Activated naive CD4-positive, alpha-beta T cell treated with anti-CD3 and anti-CD28 coated beads, Interleukin-2, amount 50 U/mL, for 24 hours (primary cell): ENCODE measurements at regions not wholly inside any gene's neighbourhood (a gene's known extent, or its start where the extent isn't known, plus 50 kb on each side); places are given as distances from the start of the nearest gene placed in this dataset.

ENCODE experiments used
- H3K27ac Mint-ChIP-seq: one replicate; pipeline ENCODE4 v1.8.0; 2021; ENCODE audit warnings: mild to moderate bottlenecking, mixed read lengths
- H3K27me3 Mint-ChIP-seq: one replicate; pipeline ENCODE4 v1.8.0; 2021; ENCODE audit warnings: mixed read lengths
- H3K36me3 Mint-ChIP-seq: one replicate; pipeline ENCODE4 v1.8.0; 2021; ENCODE audit warnings: mixed read lengths
- H3K4me1 Mint-ChIP-seq: one replicate; pipeline ENCODE4 v1.8.0; 2021; ENCODE audit warnings: mixed read lengths
- H3K4me3 Mint-ChIP-seq: one replicate; pipeline ENCODE4 v1.8.0; 2021; ENCODE audit warnings: mild to moderate bottlenecking, mixed read lengths
- H3K9me3 Mint-ChIP-seq: one replicate; pipeline ENCODE4 v1.8.0; 2021; ENCODE audit warnings: mixed read lengths

DNA sequence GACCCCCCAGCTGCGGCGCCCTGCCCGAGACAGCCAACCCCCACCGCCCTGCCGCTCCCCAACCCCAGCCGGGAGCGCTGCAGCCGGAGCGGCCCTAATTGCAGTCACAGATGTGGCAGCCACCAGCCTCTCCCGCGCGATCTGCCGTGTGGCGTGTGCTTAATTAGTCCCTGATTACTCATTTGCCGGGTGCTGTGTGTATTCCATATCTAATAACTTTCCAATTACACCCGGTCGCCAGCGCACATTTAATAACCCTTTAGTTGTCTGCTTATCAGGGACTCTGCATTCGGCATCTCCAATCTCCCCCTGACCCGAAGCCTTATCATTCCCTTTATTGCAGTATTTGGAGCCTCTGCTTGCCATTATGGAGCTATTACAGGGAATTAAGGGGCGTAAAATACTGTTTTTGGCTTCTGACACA, 236.7 kb upstream of the CIBAR2 start:
- H3K4me1 Mint-ChIP-seq: no peaks in the 10 kb centered on the region
- no peaks in the 10 kb centered on the region for H3K9me3 Mint-ChIP-seq
- no peaks in the 10 kb centered on the region for H3K27me3 Mint-ChIP-seq
- no peaks in the 10 kb centered on the region for H3K36me3 Mint-ChIP-seq
- no peak overlapping the region for H3K4me3 Mint-ChIP-seq
- H3K27ac Mint-ChIP-seq: no peak overlapping the region

DNA sequence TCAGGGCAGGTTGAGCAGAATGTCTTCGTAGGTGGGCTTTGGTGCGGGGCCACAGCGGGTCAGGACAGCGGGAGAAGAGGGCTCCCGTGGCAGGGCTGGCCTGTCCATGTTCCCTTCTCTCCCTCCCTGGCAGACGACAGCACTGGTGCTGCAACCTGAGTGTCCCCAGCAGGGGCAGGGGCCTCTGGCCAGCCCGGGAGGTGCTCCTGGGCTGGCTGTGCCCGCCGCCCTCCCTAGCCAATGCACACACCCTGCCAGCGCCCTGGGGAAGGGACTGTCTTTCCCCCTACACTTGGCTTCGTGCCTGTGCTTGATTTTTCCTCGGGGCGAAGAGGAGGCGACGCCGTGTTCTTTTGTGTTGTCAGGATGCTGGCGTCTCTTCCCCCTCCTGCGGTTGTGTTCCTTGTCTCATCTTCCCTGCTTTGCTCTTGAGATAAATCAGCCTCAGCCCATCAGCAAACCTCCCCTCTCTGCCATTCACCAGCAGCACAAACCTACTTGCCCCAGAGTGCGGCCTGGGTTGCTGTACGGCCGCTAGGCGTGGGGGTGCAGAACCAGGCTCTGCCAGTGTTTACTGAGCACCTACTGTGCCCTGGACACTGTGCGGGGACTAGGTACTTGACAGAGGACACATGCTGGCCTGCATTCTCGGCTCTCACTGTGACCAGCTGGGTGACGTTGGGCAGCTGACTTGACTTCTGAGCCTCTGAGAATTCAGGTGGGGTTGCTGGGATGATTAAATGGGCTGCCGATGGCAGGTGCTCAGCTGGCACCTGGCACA, 237.3 kb upstream of the CIBAR2 start:
- H3K9me3 Mint-ChIP-seq: no peaks in the 10 kb centered on the region
- H3K27me3 Mint-ChIP-seq: no peaks in the 10 kb centered on the region
- H3K4me1 Mint-ChIP-seq: no peaks in the 10 kb centered on the region
- H3K4me3 Mint-ChIP-seq: no peak overlapping the region
- H3K36me3 Mint-ChIP-seq: no peaks in the 10 kb centered on the region
- H3K27ac Mint-ChIP-seq: no peak overlapping the region

DNA sequence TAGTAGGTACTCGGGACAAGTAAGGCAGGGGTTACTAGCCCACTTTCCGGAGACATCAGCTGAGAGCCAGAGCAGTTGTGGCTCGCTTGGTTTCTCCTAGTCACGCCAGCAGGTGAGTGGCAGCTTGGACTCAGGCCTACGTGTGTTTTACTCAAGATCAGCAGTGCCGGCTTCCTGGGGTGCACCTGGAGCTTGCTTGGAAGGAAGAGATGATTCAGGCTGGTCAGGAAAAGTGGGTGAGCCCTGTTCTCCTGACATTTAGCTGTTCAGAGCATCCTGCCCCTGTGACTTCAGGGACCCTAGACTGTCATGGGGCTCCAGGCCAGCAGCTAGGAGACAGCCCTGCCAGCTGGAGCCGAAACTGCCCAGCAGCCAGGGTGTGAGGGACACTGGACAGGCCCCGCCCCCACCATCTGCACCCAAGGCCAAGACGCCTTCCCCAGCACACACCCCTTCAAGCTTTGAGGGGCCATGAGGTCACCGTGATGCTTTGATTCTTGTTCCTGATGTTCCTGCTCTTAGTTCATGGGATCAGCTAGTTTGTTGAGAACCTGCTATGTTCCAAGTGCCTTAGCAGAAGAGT, 238.0 kb upstream of the CIBAR2 start:
- Mint-ChIP-seq H3K27ac (no peak overlapping the region), H3K4me3 (no peak overlapping the region), H3K36me3 (no peaks in the 10 kb centered on the region), H3K9me3 (no peaks in the 10 kb centered on the region), H3K27me3 (no peaks in the 10 kb centered on the region), H3K4me1 (no peaks in the 10 kb centered on the region)

DNA sequence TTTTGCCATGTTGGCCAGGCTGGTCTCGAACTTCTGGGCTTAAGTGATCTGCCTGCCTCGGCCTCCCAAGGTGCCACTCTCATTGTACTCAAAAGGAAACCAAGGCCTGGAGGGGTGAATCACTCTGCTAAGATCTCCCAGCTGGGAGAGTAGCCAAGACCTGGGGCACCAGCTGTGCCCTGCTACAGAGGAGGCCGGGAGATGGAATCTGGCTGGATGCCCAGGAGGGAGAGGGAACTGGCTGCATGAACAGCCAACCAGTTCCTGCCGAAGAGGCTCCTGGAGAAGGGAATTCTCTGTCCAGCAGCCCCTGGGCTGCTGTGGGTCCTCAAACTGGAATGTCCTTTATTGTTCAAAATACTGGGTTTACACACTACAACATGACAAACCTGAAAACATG, 238.7 kb upstream of the CIBAR2 start:
- no peak overlapping the region for H3K4me3 Mint-ChIP-seq
- no peak overlapping the region for H3K27ac Mint-ChIP-seq
- no peaks in the 10 kb centered on the region for H3K4me1 Mint-ChIP-seq

DNA sequence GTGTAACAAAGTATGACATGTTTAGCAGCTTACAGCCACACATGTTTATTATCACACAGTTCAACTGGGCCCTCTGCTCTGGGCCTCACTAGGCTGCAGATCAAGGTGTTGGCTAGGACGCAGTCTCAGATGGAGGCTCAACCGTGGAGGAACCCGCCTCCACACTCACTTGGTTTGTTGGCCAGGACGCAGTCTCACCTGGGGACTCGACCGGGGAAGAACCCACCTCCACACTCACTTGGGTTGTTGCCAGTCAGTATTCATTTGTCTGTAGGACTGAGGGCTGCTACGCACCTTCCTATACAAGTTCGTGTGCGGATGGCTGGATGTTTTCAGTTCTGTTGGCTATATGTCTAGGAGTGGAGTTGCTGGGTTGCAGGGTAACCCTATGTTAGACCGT, 240.7 kb upstream of the CIBAR2 start:
- Mint-ChIP-seq H3K27ac (no peak overlapping the region), H3K27me3 (no peaks in the 10 kb centered on the region), H3K9me3 (no peaks in the 10 kb centered on the region), H3K4me1 (no peaks in the 10 kb centered on the region), H3K4me3 (no peak overlapping the region), H3K36me3 (no peaks in the 10 kb centered on the region)

More for the DNA sequence above, 238.7 kb upstream of the CIBAR2 start:
- Mint-ChIP-seq H3K36me3 (no peaks in the 10 kb centered on the region), H3K9me3 (no peaks in the 10 kb centered on the region), H3K27me3 (no peaks in the 10 kb centered on the region)

DNA sequence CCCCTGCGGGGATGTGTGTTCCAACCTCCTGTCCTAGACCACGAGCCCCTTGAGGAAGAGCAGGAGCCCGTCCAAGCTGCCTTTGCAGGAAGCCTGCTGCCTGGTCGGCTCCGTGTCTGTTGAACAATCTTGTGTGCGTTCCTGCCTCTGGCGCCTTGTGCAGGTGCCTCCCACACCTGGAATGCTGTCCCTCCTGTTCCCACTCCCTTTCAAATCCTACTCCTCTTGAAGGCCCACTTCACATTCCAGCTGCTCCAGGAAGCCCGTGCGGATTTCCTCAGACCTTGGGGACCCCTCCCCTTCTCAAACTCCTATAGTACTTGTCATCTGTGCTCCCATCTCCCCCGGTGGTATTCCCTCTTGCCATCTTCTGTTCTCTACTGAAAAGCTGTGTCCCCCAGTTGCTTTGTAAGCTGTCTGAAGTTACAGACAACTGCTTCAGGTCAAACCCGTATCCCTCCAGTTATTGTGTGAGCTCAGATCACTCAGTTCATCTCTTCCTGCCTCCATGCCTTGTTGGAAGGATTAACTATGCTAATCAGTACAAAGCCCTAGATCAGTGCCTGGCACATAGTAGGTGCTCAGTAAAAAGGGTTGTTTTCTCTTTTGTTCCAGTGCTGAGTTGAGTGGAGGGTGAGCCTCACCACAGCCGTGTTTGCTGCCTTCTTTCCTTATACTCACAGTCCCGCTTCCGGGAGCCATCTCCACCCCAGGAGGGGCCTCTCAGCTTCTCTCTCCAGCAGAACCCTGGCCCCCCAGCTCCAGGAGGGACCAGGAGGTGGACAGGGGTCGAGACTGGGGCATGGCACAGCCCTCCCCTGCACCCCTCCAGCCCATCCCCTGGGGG, 241.8 kb upstream of the CIBAR2 start:
- Mint-ChIP-seq H3K4me1 (no peaks in the 10 kb centered on the region), H3K4me3 (no peak overlapping the region), H3K36me3 (no peaks in the 10 kb centered on the region), H3K27me3 (no peaks in the 10 kb centered on the region), H3K27ac (no peak overlapping the region), H3K9me3 (no peaks in the 10 kb centered on the region)

DNA sequence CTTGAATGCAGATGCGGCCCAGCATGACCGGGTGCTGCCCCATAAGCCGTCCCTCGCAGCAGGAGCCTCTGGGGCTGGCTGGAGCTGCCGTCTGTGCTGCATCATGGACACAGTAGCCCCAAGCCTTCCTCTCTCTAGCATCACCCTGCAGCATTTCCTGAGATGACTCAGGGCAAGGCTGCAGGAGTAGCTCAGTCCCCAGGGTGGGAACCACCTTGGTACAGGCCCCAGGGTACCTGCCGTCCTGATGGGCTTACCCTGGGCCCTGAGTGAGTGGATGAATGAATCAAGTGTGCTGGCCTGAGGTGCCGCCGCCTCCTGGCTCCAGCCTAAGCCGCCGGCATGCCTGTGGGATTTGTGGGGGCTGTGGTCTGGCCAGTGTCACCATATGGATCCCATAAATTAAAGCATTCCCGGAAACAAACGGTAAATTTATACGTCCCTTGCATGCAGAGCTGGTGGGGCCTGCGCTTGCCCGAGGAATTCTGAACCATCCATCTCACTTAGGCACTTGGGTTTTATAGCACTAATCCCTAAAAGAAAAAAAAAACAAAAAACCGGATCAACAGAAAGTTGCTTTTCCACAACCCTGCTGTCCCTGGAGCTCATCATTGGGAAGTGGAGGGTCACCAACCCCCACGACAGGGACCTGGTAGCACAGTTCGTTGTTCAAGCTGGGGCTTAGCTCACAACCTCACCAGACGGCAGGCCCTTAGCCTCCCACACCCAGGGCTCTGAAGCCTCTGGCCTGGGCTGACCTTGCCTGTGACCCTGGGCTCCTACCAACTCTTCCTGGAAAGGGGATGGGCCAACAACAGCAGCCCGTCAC, 242.6 kb upstream of the CIBAR2 start:
- Mint-ChIP-seq H3K27me3 (no peaks in the 10 kb centered on the region), H3K4me3 (no peak overlapping the region), H3K4me1 (no peaks in the 10 kb centered on the region), H3K36me3 (no peaks in the 10 kb centered on the region), H3K27ac (no peak overlapping the region), H3K9me3 (no peaks in the 10 kb centered on the region)

DNA sequence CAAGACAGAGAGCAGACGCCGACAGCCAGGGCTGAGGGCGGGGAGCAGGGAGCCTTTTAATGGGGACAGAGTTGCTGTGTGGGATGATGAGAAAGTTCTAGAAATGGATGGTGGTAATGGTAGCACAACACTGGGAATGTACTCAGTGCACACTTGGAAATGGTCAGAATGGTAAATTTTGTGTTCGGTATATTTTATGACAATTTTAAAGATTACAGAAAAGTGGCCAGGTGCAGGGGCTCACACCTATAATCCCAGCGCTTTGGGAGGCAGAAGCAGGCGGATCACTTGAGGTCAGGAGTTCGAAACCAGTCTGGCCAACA, 243.2 kb upstream of the CIBAR2 start:
- Mint-ChIP-seq H3K4me3 (no peak overlapping the region), H3K9me3 (no peaks in the 10 kb centered on the region), H3K36me3 (no peaks in the 10 kb centered on the region), H3K27ac (no peak overlapping the region), H3K27me3 (no peaks in the 10 kb centered on the region), H3K4me1 (no peaks in the 10 kb centered on the region)

DNA sequence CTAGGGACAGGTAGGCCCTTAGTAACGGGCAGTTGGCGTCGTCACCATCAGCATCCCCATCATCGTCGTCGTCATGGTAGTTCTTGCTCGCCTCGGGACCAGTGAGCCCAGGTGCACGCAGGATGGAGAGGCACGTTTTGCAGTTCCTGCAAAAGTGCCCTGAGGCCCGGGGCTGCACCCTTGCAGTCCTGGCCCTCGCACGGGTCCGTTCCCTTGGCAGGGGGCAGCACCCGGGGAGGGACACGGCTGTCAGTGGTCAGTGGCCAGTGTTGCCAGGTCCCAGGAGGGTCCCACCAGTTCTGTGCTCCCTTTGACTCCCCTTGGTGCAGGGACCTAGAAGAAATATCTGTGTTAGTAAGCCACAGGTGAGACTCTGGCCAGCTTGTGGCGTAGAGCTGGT, 243.9 kb upstream of the CIBAR2 start:
- Mint-ChIP-seq H3K4me3 (no peak overlapping the region), H3K9me3 (no peaks in the 10 kb centered on the region), H3K4me1 (no peaks in the 10 kb centered on the region), H3K27ac (no peak overlapping the region), H3K36me3 (no peaks in the 10 kb centered on the region), H3K27me3 (no peaks in the 10 kb centered on the region)

DNA sequence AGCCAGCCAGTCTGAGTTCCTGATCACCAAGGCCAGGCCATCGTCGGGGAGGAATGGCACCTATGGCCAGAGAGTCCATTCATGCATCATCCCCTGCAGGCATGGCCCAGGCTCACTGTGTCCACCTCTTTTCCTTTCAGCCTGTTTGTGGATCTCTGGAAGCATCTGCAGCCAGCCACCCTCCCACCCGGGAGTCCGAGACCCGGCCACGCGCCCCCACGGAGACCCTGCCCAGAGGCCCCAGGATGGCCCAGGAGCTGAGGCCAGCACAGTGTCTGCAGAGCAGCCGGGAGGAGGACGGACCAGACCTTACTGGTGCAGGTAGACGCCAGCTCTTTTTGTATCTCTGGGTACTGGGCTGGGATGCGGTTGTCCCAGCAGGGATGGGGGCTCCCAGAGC, 245.1 kb upstream of the CIBAR2 start:
- H3K4me1 Mint-ChIP-seq: no peaks in the 10 kb centered on the region
- H3K4me3 Mint-ChIP-seq: no peak overlapping the region
- no peak overlapping the region for H3K27ac Mint-ChIP-seq
- no peaks in the 10 kb centered on the region for H3K36me3 Mint-ChIP-seq
- H3K9me3 Mint-ChIP-seq: no peaks in the 10 kb centered on the region
- H3K27me3 Mint-ChIP-seq: no peaks in the 10 kb centered on the region

DNA sequence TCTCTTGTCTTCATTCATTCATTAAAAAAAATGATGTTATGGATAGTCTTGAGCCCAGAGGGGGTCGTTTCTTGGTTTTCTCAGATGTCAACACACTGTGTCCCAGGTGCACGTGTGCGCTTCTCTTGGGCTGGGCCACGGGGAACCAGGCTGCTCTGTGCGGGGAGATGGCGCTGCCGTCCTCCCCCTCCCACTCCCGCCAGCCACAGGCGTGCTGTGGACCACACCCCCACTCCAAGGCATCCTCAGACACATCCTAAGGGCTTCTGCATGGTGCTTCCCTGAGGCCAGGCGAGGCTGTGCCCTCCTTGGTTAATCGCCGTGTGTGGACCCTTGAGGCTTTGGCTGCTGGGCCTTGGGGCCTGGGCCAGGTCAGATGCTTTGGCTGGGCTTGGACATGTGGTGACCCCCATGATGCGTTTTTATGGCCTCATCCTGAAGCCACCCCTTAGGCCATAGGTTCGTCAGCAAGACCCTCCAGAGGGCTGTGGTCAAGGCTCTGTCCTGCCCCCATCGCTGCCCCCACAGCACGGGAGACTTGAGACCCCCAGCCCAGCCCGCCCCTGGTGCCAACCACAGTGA, 245.7 kb upstream of the CIBAR2 start:
- Mint-ChIP-seq H3K27me3 (no peaks in the 10 kb centered on the region), H3K27ac (no peak overlapping the region), H3K4me3 (no peak overlapping the region), H3K36me3 (no peaks in the 10 kb centered on the region), H3K9me3 (no peaks in the 10 kb centered on the region), H3K4me1 (no peaks in the 10 kb centered on the region)

DNA sequence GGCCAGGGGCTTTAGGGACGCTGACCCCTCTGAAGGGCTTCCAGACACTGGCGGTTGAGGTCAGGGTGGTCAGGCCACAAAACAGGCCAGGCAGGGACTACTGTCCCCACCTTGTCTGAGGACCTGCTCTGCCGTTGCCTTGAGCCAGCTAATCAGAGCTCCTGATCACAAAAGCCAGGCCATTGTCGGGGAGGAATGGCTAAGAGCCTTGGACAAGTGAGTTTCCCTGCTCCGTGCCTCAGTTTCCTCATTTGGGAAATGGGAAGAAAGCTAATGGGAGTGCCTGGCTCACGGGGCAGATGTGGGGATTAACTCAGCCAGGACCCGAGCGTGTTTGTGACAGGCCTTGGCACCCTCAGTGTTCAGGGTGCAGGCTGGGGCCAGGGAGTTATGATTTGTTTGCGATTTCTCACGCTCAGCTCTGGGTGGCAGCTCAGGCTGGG, 246.5 kb upstream of the CIBAR2 start:
- no peaks in the 10 kb centered on the region for H3K4me1 Mint-ChIP-seq
- H3K27me3 Mint-ChIP-seq: no peaks in the 10 kb centered on the region
- no peak overlapping the region for H3K4me3 Mint-ChIP-seq
- H3K27ac Mint-ChIP-seq: no peak overlapping the region
- no peaks in the 10 kb centered on the region for H3K9me3 Mint-ChIP-seq
- H3K36me3 Mint-ChIP-seq: no peaks in the 10 kb centered on the region

DNA sequence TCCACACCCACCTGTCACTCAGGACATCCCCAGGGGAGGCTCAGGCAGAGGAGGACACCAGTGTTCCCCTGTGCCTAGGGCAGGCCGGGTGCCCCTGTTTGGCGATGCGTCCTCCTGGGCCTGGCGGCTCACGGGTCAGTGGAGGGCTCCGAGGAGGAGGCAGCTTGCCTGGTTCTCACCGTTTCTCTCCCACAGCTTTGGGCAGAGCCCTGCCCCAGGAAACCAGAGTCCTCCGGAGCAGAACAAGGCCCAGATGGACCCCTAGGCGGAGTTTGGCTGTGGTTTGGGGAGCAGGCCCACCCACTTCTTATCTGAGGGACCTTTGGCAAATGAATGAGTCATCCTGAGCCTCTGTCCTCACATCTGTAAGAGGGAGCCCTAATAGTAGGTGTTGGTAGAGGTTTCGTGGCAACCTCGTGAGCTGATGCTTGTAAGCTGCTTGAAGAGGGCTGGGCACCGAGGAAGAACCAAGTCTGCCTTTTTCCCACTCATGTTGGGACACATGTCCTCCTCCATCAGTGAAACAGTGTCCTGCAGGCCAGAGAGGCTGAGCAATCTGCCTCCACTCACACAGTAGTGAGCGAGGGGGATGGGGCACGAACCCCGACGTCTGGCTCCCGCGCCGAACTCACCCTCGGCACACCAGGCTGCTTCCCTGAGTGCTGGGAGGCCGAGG, 247.0 kb upstream of the CIBAR2 start:
- no peak overlapping the region for H3K4me3 Mint-ChIP-seq
- H3K4me1 Mint-ChIP-seq: no peaks in the 10 kb centered on the region
- H3K27ac Mint-ChIP-seq: no peak overlapping the region
- no peaks in the 10 kb centered on the region for H3K36me3 Mint-ChIP-seq
- H3K27me3 Mint-ChIP-seq: no peaks in the 10 kb centered on the region
- no peaks in the 10 kb centered on the region for H3K9me3 Mint-ChIP-seq

DNA sequence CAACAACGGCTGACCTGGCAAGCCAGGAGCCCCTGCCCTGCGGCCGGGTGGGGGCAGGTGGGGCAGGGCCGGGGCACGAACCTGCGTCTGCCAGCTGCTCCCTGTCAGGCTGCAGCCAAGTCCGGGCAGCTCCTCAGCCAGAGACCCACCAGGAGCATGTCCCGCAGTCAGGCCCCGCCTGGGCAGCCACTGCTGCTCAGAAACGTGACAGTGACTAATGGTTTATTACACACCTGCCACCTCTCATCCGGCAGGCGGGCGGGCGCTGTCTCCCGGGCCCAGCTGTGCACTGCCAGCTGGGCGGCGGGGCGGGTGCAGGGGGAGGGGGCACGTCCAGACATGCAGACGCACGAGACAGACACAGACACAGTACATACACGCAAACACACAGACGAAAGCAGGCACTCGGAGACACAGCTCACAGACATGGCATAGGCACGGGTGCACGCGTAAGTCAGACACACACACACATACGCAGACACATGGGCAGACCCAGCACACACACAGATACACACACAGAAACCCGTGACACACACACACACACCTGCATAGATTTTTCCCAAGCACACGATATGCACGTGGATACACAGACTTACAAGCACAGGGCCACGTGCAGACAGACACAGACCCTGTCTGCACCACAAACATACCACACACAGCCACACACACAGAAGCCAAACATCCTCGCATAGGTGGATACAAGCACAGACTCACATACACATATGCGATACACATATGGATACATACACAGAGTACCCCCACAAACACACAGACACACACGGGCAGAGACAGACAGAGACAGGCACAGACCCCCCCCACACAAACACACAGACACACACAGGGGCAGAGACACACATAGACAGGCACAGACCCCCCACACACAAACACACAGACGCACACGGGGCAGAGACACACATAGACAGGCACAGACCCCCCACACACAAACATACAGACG, 248.3 kb upstream of the CIBAR2 start:
- Mint-ChIP-seq H3K36me3 (no peaks in the 10 kb centered on the region), H3K27me3 (no peaks in the 10 kb centered on the region), H3K4me3 (no peak overlapping the region), H3K4me1 (no peaks in the 10 kb centered on the region), H3K27ac (no peak overlapping the region), H3K9me3 (no peaks in the 10 kb centered on the region)
